LNCaP clone FGC (cell line): ENCODE measurements at regions not wholly inside any gene's neighbourhood (a gene's known extent, or its start where the extent isn't known, plus 50 kb on each side); places are given as distances from the start of the nearest gene placed in this dataset.

Experiments
- DNase-seq: peaks from one replicate; pipeline ENCODE4 v3.0.0-alpha.2; 2011; ENCODE audit warnings: low read depth
- H3K4me3 ChIP-seq: 2 replicates; pipeline ENCODE4 v1.5.1; 2011; ENCODE audit warnings: mild to moderate bottlenecking, low read depth, low read length, control low read depth
- CTCF ChIP-seq: IDR thresholded peaks from 2 replicates; pipeline ENCODE4 v1.5.1; 2012; ENCODE audit warnings: mild to moderate bottlenecking; ENCODE audit not compliant: control insufficient read depth, insufficient read depth; ENCODE audit errors: extremely low read depth

- TF ChIP-seq CTCF = no peak
- H3K4me3 ChIP-seq = no peak overlapping the region
- DNase-seq = no peak
Observed at GRCh38 chr19:57037556-57037955, 82.2 kb upstream of the USP29 start.

- no peak for DNase-seq
- no peak for TF ChIP-seq CTCF
- no peak overlapping the region for H3K4me3 ChIP-seq
Observed at GRCh38 chr19:57047743-57048142, 72.0 kb upstream of the USP29 start.

- no peak for TF ChIP-seq CTCF
- DNase-seq = no peak
- H3K4me3 ChIP-seq = no peak overlapping the region
Observed at GRCh38 chr19:57050863-57051262, 68.9 kb upstream of the USP29 start.

GRCh38 chr19:57052081-57052480 is 67.7 kb upstream of the USP29 start:
- TF ChIP-seq CTCF = no peak
- H3K4me3 ChIP-seq = no peak overlapping the region
- DNase-seq = no peak

- no peak for DNase-seq
- TF ChIP-seq CTCF = no peak
- no peak overlapping the region for H3K4me3 ChIP-seq
Observed at GRCh38 chr19:57053401-57053800, 66.4 kb upstream of the USP29 start.

- H3K4me3 ChIP-seq = no peak overlapping the region
- TF ChIP-seq CTCF = no peak
- no peak for DNase-seq
Observed at GRCh38 chr19:57055956-57056355, 63.8 kb upstream of the USP29 start.

GRCh38 chr19:57057036-57057686 is 62.6 kb upstream of the USP29 start:
- no peak for DNase-seq
- TF ChIP-seq CTCF = no peak
- H3K4me3 ChIP-seq = no peak overlapping the region
